Activated naive CD8-positive, alpha-beta T cell treated with anti-CD3 and anti-CD28 coated beads for 36 hours (primary cell): ENCODE measurements at regions not wholly inside any gene's neighbourhood (a gene's known extent, or its start where the extent isn't known, plus 50 kb on each side); places are given as distances from the start of the nearest gene placed in this dataset.
"Not testable (repeated sequence)": the region's sequence is repeated elsewhere in the genome, so short reads cannot be mapped to it uniquely, and the experiment has no call there.

Experiments used
- DNase-seq: peaks from one replicate; pipeline ENCODE4 v3.0.0; 2021
- H3K27ac Mint-ChIP-seq: one replicate; pipeline ENCODE4 v1.8.0; 2022; ENCODE audit warnings: mild to moderate bottlenecking, moderate library complexity, mixed read lengths
- H3K27me3 Mint-ChIP-seq: one replicate; pipeline ENCODE4 v1.8.0; 2022; ENCODE audit warnings: mild to moderate bottlenecking, mixed read lengths
- H3K36me3 Mint-ChIP-seq: one replicate; pipeline ENCODE4 v1.8.0; 2021; ENCODE audit warnings: mild to moderate bottlenecking, mixed read lengths
- H3K4me1 Mint-ChIP-seq: one replicate; pipeline ENCODE4 v1.8.0; 2021; ENCODE audit warnings: mixed read lengths
- H3K4me3 Mint-ChIP-seq: one replicate; pipeline ENCODE4 v1.8.0; 2022; ENCODE audit warnings: mild to moderate bottlenecking, moderate library complexity, mixed read lengths
- H3K9me3 Mint-ChIP-seq: one replicate; pipeline ENCODE4 v1.8.0; 2022; ENCODE audit warnings: mixed read lengths

- H3K4me3 Mint-ChIP-seq, H3K27me3 Mint-ChIP-seq, H3K27ac Mint-ChIP-seq, DNase-seq, H3K4me1 Mint-ChIP-seq, H3K36me3 Mint-ChIP-seq, H3K9me3 Mint-ChIP-seq: not testable (repeated sequence)
Observed at GRCh38 chr2:87229964-87230363, 208.3 kb upstream of the PLGLB1 start.

- not testable (repeated sequence) for H3K4me1 Mint-ChIP-seq, H3K36me3 Mint-ChIP-seq, H3K27me3 Mint-ChIP-seq, DNase-seq, H3K27ac Mint-ChIP-seq, H3K9me3 Mint-ChIP-seq, H3K4me3 Mint-ChIP-seq
Observed at GRCh38 chr2:87235333-87235981, 213.8 kb upstream of the PLGLB1 start.

- DNase-seq, H3K9me3 Mint-ChIP-seq, H3K4me3 Mint-ChIP-seq, H3K4me1 Mint-ChIP-seq, H3K27ac Mint-ChIP-seq, H3K36me3 Mint-ChIP-seq, H3K27me3 Mint-ChIP-seq: not testable (repeated sequence)
Observed at GRCh38 chr2:87237570-87238336, 216.1 kb upstream of the PLGLB1 start.

- not testable (repeated sequence) for H3K4me1 Mint-ChIP-seq, H3K27ac Mint-ChIP-seq, H3K4me3 Mint-ChIP-seq, H3K27me3 Mint-ChIP-seq, DNase-seq, H3K36me3 Mint-ChIP-seq, H3K9me3 Mint-ChIP-seq
Observed at GRCh38 chr2:87239558-87240215, 218.0 kb upstream of the PLGLB1 start.

GRCh38 chr2:87246066-87246717 is 224.5 kb upstream of the PLGLB1 start:
- not testable (repeated sequence) for H3K4me3 Mint-ChIP-seq, H3K36me3 Mint-ChIP-seq, DNase-seq, H3K27me3 Mint-ChIP-seq, H3K4me1 Mint-ChIP-seq, H3K27ac Mint-ChIP-seq, H3K9me3 Mint-ChIP-seq

GRCh38 chr2:87252046-87252445 is 230.4 kb upstream of the PLGLB1 start:
- H3K9me3 Mint-ChIP-seq, H3K4me1 Mint-ChIP-seq, DNase-seq, H3K27me3 Mint-ChIP-seq, H3K4me3 Mint-ChIP-seq, H3K36me3 Mint-ChIP-seq, H3K27ac Mint-ChIP-seq: not testable (repeated sequence)

GRCh38 chr2:87254562-87254961 is 232.9 kb upstream of the PLGLB1 start:
- H3K9me3 Mint-ChIP-seq, H3K27ac Mint-ChIP-seq, H3K4me3 Mint-ChIP-seq, H3K27me3 Mint-ChIP-seq, H3K36me3 Mint-ChIP-seq, H3K4me1 Mint-ChIP-seq, DNase-seq: not testable (repeated sequence)

GRCh38 chr2:87255410-87255809 is 233.8 kb upstream of the PLGLB1 start:
- not testable (repeated sequence) for H3K27ac Mint-ChIP-seq, DNase-seq, H3K27me3 Mint-ChIP-seq, H3K4me3 Mint-ChIP-seq, H3K9me3 Mint-ChIP-seq, H3K4me1 Mint-ChIP-seq, H3K36me3 Mint-ChIP-seq

- not testable (repeated sequence) for DNase-seq, H3K4me3 Mint-ChIP-seq, H3K27me3 Mint-ChIP-seq, H3K4me1 Mint-ChIP-seq, H3K27ac Mint-ChIP-seq, H3K36me3 Mint-ChIP-seq, H3K9me3 Mint-ChIP-seq
Observed at GRCh38 chr2:87258887-87259286, 237.2 kb upstream of the PLGLB1 start.

GRCh38 chr2:87262184-87262702 is 240.6 kb upstream of the PLGLB1 start:
- not testable (repeated sequence) for H3K9me3 Mint-ChIP-seq, H3K4me3 Mint-ChIP-seq, H3K27ac Mint-ChIP-seq, H3K36me3 Mint-ChIP-seq, H3K27me3 Mint-ChIP-seq, H3K4me1 Mint-ChIP-seq, DNase-seq

- not testable (repeated sequence) for DNase-seq, H3K4me1 Mint-ChIP-seq, H3K27me3 Mint-ChIP-seq, H3K4me3 Mint-ChIP-seq, H3K27ac Mint-ChIP-seq, H3K9me3 Mint-ChIP-seq, H3K36me3 Mint-ChIP-seq
Observed at GRCh38 chr2:87263868-87264518, 242.3 kb upstream of the PLGLB1 start.

- H3K4me1 Mint-ChIP-seq, H3K27ac Mint-ChIP-seq, H3K27me3 Mint-ChIP-seq: not testable (repeated sequence)
Observed at GRCh38 chr2:87275192-87275591, 253.5 kb upstream of the PLGLB1 start.

GRCh38 chr2:87275974-87276629 is 254.5 kb upstream of the PLGLB1 start:
- H3K36me3 Mint-ChIP-seq, DNase-seq, H3K4me3 Mint-ChIP-seq, H3K9me3 Mint-ChIP-seq, H3K27ac Mint-ChIP-seq, H3K27me3 Mint-ChIP-seq, H3K4me1 Mint-ChIP-seq: not testable (repeated sequence)

More at GRCh38 chr2:87275192-87275591, 253.5 kb upstream of the PLGLB1 start:
- H3K9me3 Mint-ChIP-seq, DNase-seq, H3K36me3 Mint-ChIP-seq, H3K4me3 Mint-ChIP-seq: not testable (repeated sequence)

GRCh38 chr2:87276673-87277072 is 255.0 kb upstream of the PLGLB1 start:
- DNase-seq, H3K4me3 Mint-ChIP-seq, H3K36me3 Mint-ChIP-seq, H3K27me3 Mint-ChIP-seq, H3K4me1 Mint-ChIP-seq, H3K9me3 Mint-ChIP-seq, H3K27ac Mint-ChIP-seq: not testable (repeated sequence)
